Liver (tissue), 8 donors: ENCODE measurements at regions not wholly inside any gene's neighbourhood (a gene's known extent, or its start where the extent isn't known, plus 50 kb on each side); places are given as distances from the start of the nearest gene placed in this dataset.

Experiments
- DNase-seq: peaks from one replicate; pipeline ENCODE4 v3.0.0-alpha.2; 2017; ENCODE audit warnings: low spot score
- H3K27ac ChIP-seq, 2 donors: one replicate each; pipeline ENCODE4 v1.7.0; 2013; ENCODE audit warnings: inconsistent platforms in 2 of 2, low read length in 2 of 2, control low read depth in 1 of 2, low read depth in 1 of 2, mild to moderate bottlenecking in 1 of 2
- H3K27me3 ChIP-seq, 4 donors: one replicate each; pipeline versions ENCODE4 v1.6.1 to v1.7.0; 2013; ENCODE audit warnings: low read length in 3 of 4, inconsistent platforms in 1 of 4, mild to moderate bottlenecking in 1 of 4, moderate library complexity in 1 of 4; ENCODE audit not compliant: control insufficient read depth in 4 of 4, insufficient read depth in 4 of 4
- H3K36me3 ChIP-seq, 4 donors: one replicate each; pipeline versions ENCODE4 v1.6.1 to v1.7.0; 2013; ENCODE audit warnings: low read length in 3 of 4, mild to moderate bottlenecking in 3 of 4, low read depth in 1 of 4, moderate library complexity in 1 of 4; ENCODE audit not compliant: control insufficient read depth in 4 of 4, insufficient read depth in 3 of 4
- H3K4me1 ChIP-seq, 4 donors: one replicate each; pipeline versions ENCODE4 v1.6.1 to v1.7.0; 2013; ENCODE audit warnings: low read length in 3 of 4, mild to moderate bottlenecking in 3 of 4, moderate library complexity in 1 of 4; ENCODE audit not compliant: control insufficient read depth in 4 of 4, insufficient read depth in 4 of 4
- H3K4me3 ChIP-seq, 3 donors: one replicate each; pipeline versions ENCODE4 v1.6.1 to v1.7.0; 2013; ENCODE audit warnings: low read length in 3 of 3, control low read depth in 1 of 3, low read depth in 1 of 3, mild to moderate bottlenecking in 1 of 3
- H3K9ac ChIP-seq, 2 donors: one replicate each; pipeline ENCODE4 v1.7.0; 2013; ENCODE audit warnings: low read length in 2 of 2, mild to moderate bottlenecking in 2 of 2, moderate library complexity in 2 of 2, control low read depth in 1 of 2, low read depth in 1 of 2
- H3K9me3 ChIP-seq, 4 donors: one replicate each; pipeline versions ENCODE4 v1.6.1 to v1.7.0; 2013; ENCODE audit warnings: low read length in 3 of 4; ENCODE audit not compliant: control insufficient read depth in 4 of 4
- ATF3 ChIP-seq: IDR thresholded peaks from 2 replicates; pipeline ENCODE4 v1.6.1; 2016; ENCODE audit warnings: antibody characterized with exemption
- CTCF ChIP-seq: fragments of 150-350 bp; IDR thresholded peaks from 2 replicates; pipeline ENCODE4 v1.5.1; 2017; ENCODE audit warnings: improper control_type of control experiment, low read depth, low read length; ENCODE audit not compliant: missing input control
- EGR1 ChIP-seq, 2 donors: IDR thresholded peaks; 2 replicates each; pipeline ENCODE4 v1.6.1; 2016 to 2018; ENCODE audit warnings: antibody characterized with exemption in 2 of 2, low read depth in 2 of 2
- FOXA1 ChIP-seq: IDR thresholded peaks from 2 replicates; pipeline ENCODE4 v1.6.1; 2016; ENCODE audit warnings: antibody characterized with exemption
- FOXA2 ChIP-seq: IDR thresholded peaks from 2 replicates; pipeline ENCODE4 v1.6.1; 2016; ENCODE audit warnings: antibody characterized with exemption
- GABPA ChIP-seq, 2 donors: IDR thresholded peaks in 1 of 2; conservative IDR thresholded peaks in 1 of 2; 2 replicates each; pipeline ENCODE4 v1.6.1; 2016; ENCODE audit warnings: antibody characterized with exemption in 2 of 2, mild to moderate bottlenecking in 1 of 2, moderate library complexity in 1 of 2
- HNF4A ChIP-seq, 2 donors: conservative IDR thresholded peaks; 2 replicates each; pipeline ENCODE4 v1.6.1; 2016; ENCODE audit warnings: antibody characterized with exemption in 2 of 2, mild to moderate bottlenecking in 2 of 2
- HNF4G ChIP-seq: IDR thresholded peaks from 2 replicates; pipeline ENCODE4 v1.6.1; 2016; ENCODE audit warnings: antibody characterized with exemption
- JUND ChIP-seq, 2 donors: IDR thresholded peaks; 2 replicates each; pipeline ENCODE4 v1.6.1; 2016; ENCODE audit warnings: antibody characterized with exemption in 2 of 2
- MAX ChIP-seq: IDR thresholded peaks from 2 replicates; pipeline ENCODE4 v1.6.1; 2016; ENCODE audit warnings: antibody characterized with exemption
- NR2F2 ChIP-seq: IDR thresholded peaks from 2 replicates; pipeline ENCODE4 v1.6.1; 2016; ENCODE audit warnings: antibody characterized with exemption
- RAD21 ChIP-seq, 2 donors: IDR thresholded peaks; 2 replicates each; pipeline ENCODE4 v1.6.1; 2016; ENCODE audit warnings: antibody characterized with exemption in 2 of 2, mild to moderate bottlenecking in 2 of 2
- REST ChIP-seq: IDR thresholded peaks from 2 replicates; pipeline ENCODE4 v1.6.1; 2016; ENCODE audit warnings: antibody characterized with exemption, mild to moderate bottlenecking
- RXRA ChIP-seq, 2 donors: IDR thresholded peaks; 2 replicates each; pipeline ENCODE4 v1.6.1; 2017 to 2018; ENCODE audit warnings: antibody characterized with exemption in 2 of 2, mild to moderate bottlenecking in 1 of 2
- SP1 ChIP-seq: IDR thresholded peaks from 2 replicates; pipeline ENCODE4 v1.6.1; 2018; ENCODE audit warnings: antibody characterized with exemption, mild to moderate bottlenecking
- TAF1 ChIP-seq: conservative IDR thresholded peaks from 2 replicates; pipeline ENCODE4 v1.6.1; 2016; ENCODE audit warnings: antibody characterized with exemption, mild to moderate bottlenecking
- ZBTB33 ChIP-seq: IDR thresholded peaks from 2 replicates; pipeline ENCODE4 v1.6.1; 2016; ENCODE audit warnings: antibody characterized with exemption
- WGBS: extraction: QIAGEN DNeasy Blood & Tissue Kit; methylation state at CpG from one replicate; pipeline ENCODE4 v1.1.7; 2013; 5-methylcytosine and 5-hydroxymethylcytosine counted together
- donor health status: healthy.
- donor health status: healthy.
- donor health status: healthy.
- donor health status: healthy.
- donor health status: healthy.

- peaks cover 8 to 69% (median 49%) of the 10 kb centered on the region in 4 donors for H3K4me1 ChIP-seq
These were observed 179.6 kb upstream of the PHYHIPL start for GRCh38 chr10:58996866-58997265.

GRCh38 chr10:58998924-58999713 lies 177.3 kb upstream of the PHYHIPL start:
- Histone ChIP-seq H3K27me3 (no peaks in the 10 kb centered on the region), H3K4me1 (peaks cover 8 to 76% (median 51%) of the 10 kb centered on the region in 4 donors), H3K4me3 (peak overlapping the region; percentile 30 to 68 (median 65)), H3K36me3 (no peaks in the 10 kb centered on the region), H3K27ac (peak overlapping the region; percentile 53 to 85), H3K9ac (peak overlapping the region; percentile 36 to 86), H3K9me3 (no peaks in the 10 kb centered on the region)
- no peak for DNase-seq
- 41% methylated on average over 8 of the region's 8 CpGs for WGBS
- peak; percentile 6 for TF ChIP-seq MAX
- TF ChIP-seq NR2F2, result no peak
- TF ChIP-seq FOXA1, result no peak
- TF ChIP-seq RXRA (IDR thresholded peaks at IDR 0.05), result peak; percentile 72 to 73
- TF ChIP-seq HNF4A (conservative IDR thresholded peaks at IDR 0.05), result peak; percentile 85 to 86
- TF ChIP-seq ZBTB33, result no peak
- TF ChIP-seq RAD21 (IDR thresholded peaks at IDR 0.05), result peak; percentile 49 to 70
- peak; percentile 80 for TF ChIP-seq TAF1
- TF ChIP-seq HNF4G, result peak; percentile 44
- TF ChIP-seq GABPA (IDR thresholded peaks at IDR 0.05 in 1 of 2, conservative IDR thresholded peaks at IDR 0.05 in 1 of 2), result no peak
- no peak for TF ChIP-seq CTCF
- TF ChIP-seq JUND (IDR thresholded peaks at IDR 0.05), result peak; percentile 38 to 56
- TF ChIP-seq SP1, result peak; percentile 96
- TF ChIP-seq REST, result peak; percentile 81
- TF ChIP-seq FOXA2, result no peak
- TF ChIP-seq ATF3, result no peak

More at GRCh38 chr10:58996866-58997265, 179.6 kb upstream of the PHYHIPL start:
- TF ChIP-seq ZBTB33 (no peak), ATF3 (no peak), FOXA2 (no peak), EGR1 (IDR thresholded peaks at IDR 0.05; ENCODE audit: low read depth in 2 of 2) (no peak), RXRA (IDR thresholded peaks at IDR 0.05) (no peak), FOXA1 (no peak), NR2F2 (no peak), HNF4G (no peak)
- 92% methylated on average over 2 of the region's 2 CpGs for WGBS
- Histone ChIP-seq H3K36me3 (no peaks in the 10 kb centered on the region), H3K4me3 (no peak overlapping the region), H3K9ac (no peak overlapping the region), H3K27ac (no peak overlapping the region), H3K27me3 (no peaks in the 10 kb centered on the region), H3K9me3 (no peaks in the 10 kb centered on the region)
- DNase-seq, result no peak
